MM.1S (cell line): ENCODE measurements at regions not wholly inside any gene's neighbourhood (a gene's known extent, or its start where the extent isn't known, plus 50 kb on each side); places are given as distances from the start of the nearest gene placed in this dataset.

ENCODE experiments used
- DNase-seq: peaks from one replicate; pipeline ENCODE4 v3.0.0-alpha.2; 2015
- H2AFZ ChIP-seq: fragments of 300-600 bp; sonication (generic); 2 replicates; pipeline ENCODE4 v1.6.0; 2016; ENCODE audit warnings: antibody characterized with exemption, low read length
- H3F3A ChIP-seq: fragments of 300-600 bp; sonication (generic); 2 replicates; pipeline ENCODE4 v1.6.1; 2016; ENCODE audit warnings: mild to moderate bottlenecking, antibody characterized with exemption, low read length, moderate library complexity, mixed read lengths; ENCODE audit not compliant: insufficient read depth
- H3K27ac ChIP-seq: fragments of 300-600 bp; sonication (generic); 2 replicates; pipeline ENCODE4 v1.5.1; 2016; ENCODE audit warnings: mild to moderate bottlenecking, low read length
- H3K27me3 ChIP-seq: fragments of 300-600 bp; sonication (generic); replicated peaks from 2 replicates; pipeline ENCODE4 v1.6.0; 2016; ENCODE audit warnings: low read length; ENCODE audit not compliant: insufficient read depth
- H3K36me3 ChIP-seq: fragments of 300-600 bp; sonication (generic); replicated peaks from 2 replicates; pipeline ENCODE4 v1.6.1; 2016; ENCODE audit warnings: mild to moderate bottlenecking, low read length, mixed read lengths; ENCODE audit not compliant: insufficient read depth
- H3K4me1 ChIP-seq: fragments of 300-600 bp; sonication (generic); 2 replicates; pipeline ENCODE4 v1.6.1; 2016; ENCODE audit warnings: low read length, mixed read lengths
- H3K4me2 ChIP-seq: fragments of 300-600 bp; sonication (generic); 2 replicates; pipeline ENCODE4 v1.6.0; 2016; ENCODE audit warnings: low read depth, low read length
- H3K4me3 ChIP-seq: fragments of 300-600 bp; sonication (generic); 2 replicates; pipeline ENCODE4 v1.5.1; 2016; ENCODE audit warnings: low read length, mixed read lengths
- H3K79me2 ChIP-seq: fragments of 300-600 bp; sonication (generic); 2 replicates; pipeline ENCODE4 v1.6.1; 2016; ENCODE audit warnings: mixed run types, low read length, mixed read lengths
- H3K9ac ChIP-seq: fragments of 300-600 bp; sonication (generic); 2 replicates; pipeline ENCODE4 v1.6.1; 2016; ENCODE audit warnings: low read length, mixed read lengths
- H3K9me2 ChIP-seq: fragments of 300-600 bp; sonication (generic); replicated peaks from 2 replicates; pipeline ENCODE4 v1.6.1; 2016; ENCODE audit warnings: mild to moderate bottlenecking, low read length, mixed read lengths; ENCODE audit not compliant: insufficient read depth
- H3K9me3 ChIP-seq: fragments of 300-600 bp; sonication (generic); replicated peaks from 2 replicates; pipeline ENCODE4 v1.6.1; 2016; ENCODE audit warnings: mild to moderate bottlenecking, low read length, mixed read lengths; ENCODE audit not compliant: insufficient read depth
- H4K20me1 ChIP-seq: fragments of 300-600 bp; sonication (generic); 2 replicates; pipeline ENCODE4 v1.6.1; 2016; ENCODE audit warnings: mild to moderate bottlenecking, low read length, moderate library complexity, mixed read lengths; ENCODE audit not compliant: insufficient read depth
- EZH2 ChIP-seq: fragments of 300-600 bp; sonication (generic); optimal IDR thresholded peaks from 2 replicates; pipeline ENCODE3; 2017; ENCODE audit warnings: low read depth, mild to moderate bottlenecking, antibody characterized with exemption, low read length, mixed read lengths
- EZH2phosphoT487 ChIP-seq: fragments of 300-600 bp; sonication (generic); IDR thresholded peaks from 2 replicates; pipeline ENCODE4 v1.6.1; 2018; ENCODE audit warnings: antibody characterized with exemption, low read length
- TF ChIP-seq, protein P1 (sequence below): fragments of 300-600 bp; sonication (generic); IDR thresholded peaks from 2 replicates; pipeline ENCODE4 v1.5.1; 2016; ENCODE audit warnings: antibody characterized with exemption, low read length, mixed read lengths

DNA sequence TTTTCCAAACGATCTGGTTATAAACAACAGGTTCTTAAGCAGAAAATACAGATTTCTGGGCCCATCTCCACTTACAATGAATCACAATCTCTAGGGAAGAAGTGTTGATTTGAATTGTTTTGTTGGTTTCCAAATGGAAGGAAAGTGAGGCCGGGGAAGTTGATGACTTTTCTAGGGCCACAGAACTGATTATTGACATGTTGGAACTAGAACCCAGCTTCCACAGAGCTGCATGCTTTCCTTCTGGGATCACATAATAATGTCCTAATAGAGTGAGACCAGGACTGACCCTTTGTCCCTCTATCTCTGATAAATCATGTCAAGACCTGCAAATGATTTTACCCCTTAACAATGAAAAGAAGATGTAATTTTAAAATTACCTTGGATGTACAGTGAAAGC is 332.2 kb downstream of the OSR1 start:
- no peak overlapping the region for H3K4me2 ChIP-seq
- no peak overlapping the region for H3K27ac ChIP-seq
- no peak for TF ChIP-seq EZH2phosphoT487
- TF ChIP-seq, protein P1, sequence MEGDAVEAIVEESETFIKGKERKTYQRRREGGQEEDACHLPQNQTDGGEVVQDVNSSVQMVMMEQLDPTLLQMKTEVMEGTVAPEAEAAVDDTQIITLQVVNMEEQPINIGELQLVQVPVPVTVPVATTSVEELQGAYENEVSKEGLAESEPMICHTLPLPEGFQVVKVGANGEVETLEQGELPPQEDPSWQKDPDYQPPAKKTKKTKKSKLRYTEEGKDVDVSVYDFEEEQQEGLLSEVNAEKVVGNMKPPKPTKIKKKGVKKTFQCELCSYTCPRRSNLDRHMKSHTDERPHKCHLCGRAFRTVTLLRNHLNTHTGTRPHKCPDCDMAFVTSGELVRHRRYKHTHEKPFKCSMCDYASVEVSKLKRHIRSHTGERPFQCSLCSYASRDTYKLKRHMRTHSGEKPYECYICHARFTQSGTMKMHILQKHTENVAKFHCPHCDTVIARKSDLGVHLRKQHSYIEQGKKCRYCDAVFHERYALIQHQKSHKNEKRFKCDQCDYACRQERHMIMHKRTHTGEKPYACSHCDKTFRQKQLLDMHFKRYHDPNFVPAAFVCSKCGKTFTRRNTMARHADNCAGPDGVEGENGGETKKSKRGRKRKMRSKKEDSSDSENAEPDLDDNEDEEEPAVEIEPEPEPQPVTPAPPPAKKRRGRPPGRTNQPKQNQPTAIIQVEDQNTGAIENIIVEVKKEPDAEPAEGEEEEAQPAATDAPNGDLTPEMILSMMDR, result no peak
- no peak for TF ChIP-seq EZH2
- H3K9ac ChIP-seq, result no peak overlapping the region
- no peak overlapping the region for H3K4me3 ChIP-seq
- H3K27me3 ChIP-seq, result no peaks in the 10 kb centered on the region
- H4K20me1 ChIP-seq, result no peaks in the 10 kb centered on the region
- H3K9me2 ChIP-seq, result no peaks in the 10 kb centered on the region
- H3K4me1 ChIP-seq, result no peaks in the 10 kb centered on the region
- H3F3A ChIP-seq, result no peaks in the 10 kb centered on the region
- no peak for DNase-seq
- H3K9me3 ChIP-seq, result no peaks in the 10 kb centered on the region
- H3K79me2 ChIP-seq, result no peaks in the 10 kb centered on the region
- no peaks in the 10 kb centered on the region for H3K36me3 ChIP-seq
- H2AFZ ChIP-seq, result no peak overlapping the region

DNA sequence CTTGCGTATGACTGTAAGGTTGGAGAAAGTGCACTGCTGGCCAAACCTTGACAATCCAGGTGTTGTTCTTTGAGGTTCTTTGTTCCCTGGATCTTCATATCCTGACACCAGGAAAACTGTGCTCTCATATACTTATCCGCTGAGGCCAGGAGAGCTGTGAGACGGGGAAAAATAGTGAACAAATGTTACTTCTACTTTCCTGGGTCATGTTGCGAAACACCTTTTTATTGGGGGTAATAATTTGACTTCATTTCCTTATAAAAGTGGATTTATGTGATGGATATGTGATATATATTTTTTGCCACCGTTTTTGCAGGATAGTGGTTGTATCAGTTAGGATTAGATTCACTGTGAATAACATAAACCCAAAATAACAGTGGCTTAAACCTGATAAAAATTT is 336.1 kb downstream of the OSR1 start:
- Histone ChIP-seq H3K27ac (no peak overlapping the region), H3K4me1 (no peaks in the 10 kb centered on the region), H2AFZ (no peak overlapping the region), H3K4me2 (no peak overlapping the region), H3K9ac (no peak overlapping the region), H3F3A (no peaks in the 10 kb centered on the region), H3K9me2 (no peaks in the 10 kb centered on the region), H3K9me3 (no peaks in the 10 kb centered on the region), H4K20me1 (no peaks in the 10 kb centered on the region), H3K36me3 (no peaks in the 10 kb centered on the region), H3K79me2 (no peaks in the 10 kb centered on the region), H3K4me3 (no peak overlapping the region), H3K27me3 (no peaks in the 10 kb centered on the region)
- TF ChIP-seq EZH2 (no peak), EZH2phosphoT487 (no peak)
- TF ChIP-seq, protein P1, result no peak
- DNase-seq, result no peak

DNA sequence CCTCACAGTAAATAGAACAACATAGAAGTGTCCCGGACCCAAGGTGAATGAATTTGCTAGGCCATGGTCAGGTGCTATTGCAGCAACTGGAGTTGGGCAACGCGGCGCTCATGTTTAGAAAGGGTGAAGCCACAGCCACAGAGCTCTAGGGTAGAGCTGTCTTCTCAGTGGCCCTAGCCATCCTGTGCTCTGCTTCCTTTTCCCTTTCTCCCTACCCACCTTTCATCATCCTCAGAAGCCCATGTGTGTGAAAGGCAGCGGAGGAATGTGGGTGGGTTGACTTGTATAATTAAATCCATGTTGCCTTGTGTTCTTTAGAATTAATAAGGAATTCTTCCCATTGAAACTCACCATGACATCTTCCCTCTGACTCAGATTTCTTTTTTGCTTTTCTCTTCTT is 336.7 kb downstream of the OSR1 start:
- no peak for DNase-seq
- H3K9me3 ChIP-seq, result no peaks in the 10 kb centered on the region
- no peaks in the 10 kb centered on the region for H3K9me2 ChIP-seq
- H3F3A ChIP-seq, result no peaks in the 10 kb centered on the region
- TF ChIP-seq EZH2phosphoT487 (no peak), EZH2 (no peak)
- TF ChIP-seq, protein P1, result no peak
- no peaks in the 10 kb centered on the region for H3K79me2 ChIP-seq
- H3K9ac ChIP-seq, result no peak overlapping the region
- no peaks in the 10 kb centered on the region for H3K27me3 ChIP-seq
- H3K4me2 ChIP-seq, result no peak overlapping the region
- no peaks in the 10 kb centered on the region for H4K20me1 ChIP-seq
- no peak overlapping the region for H2AFZ ChIP-seq
- H3K36me3 ChIP-seq, result no peaks in the 10 kb centered on the region
- H3K27ac ChIP-seq, result no peak overlapping the region
- no peaks in the 10 kb centered on the region for H3K4me1 ChIP-seq
- H3K4me3 ChIP-seq, result no peak overlapping the region
